ENCODE measurements at regions not wholly inside any gene's neighbourhood (a gene's known extent, or its start where the extent isn't known, plus 50 kb on each side); places are given as distances from the start of the nearest gene placed in this dataset.

DNA sequence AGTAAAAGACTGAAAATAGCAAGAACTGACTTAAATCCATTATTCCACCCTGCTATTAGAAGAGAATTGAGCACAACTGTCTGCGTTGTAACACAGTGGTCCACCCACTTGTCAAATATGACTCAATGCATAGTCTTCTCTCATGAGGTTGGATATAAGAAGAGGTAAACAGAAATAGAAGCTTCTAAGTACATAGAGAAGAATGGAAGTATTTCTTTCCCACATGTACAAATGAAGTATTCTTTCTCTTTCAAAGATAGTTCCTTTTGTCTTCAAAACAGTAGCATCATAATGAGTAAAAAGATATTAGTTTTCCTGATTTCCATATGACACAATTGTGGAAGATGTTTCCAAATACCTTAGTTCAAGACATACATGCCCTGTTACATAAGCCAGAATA lies 348.6 kb upstream of the CCDC54 start:
- TF ChIP-seq, protein P1, sequence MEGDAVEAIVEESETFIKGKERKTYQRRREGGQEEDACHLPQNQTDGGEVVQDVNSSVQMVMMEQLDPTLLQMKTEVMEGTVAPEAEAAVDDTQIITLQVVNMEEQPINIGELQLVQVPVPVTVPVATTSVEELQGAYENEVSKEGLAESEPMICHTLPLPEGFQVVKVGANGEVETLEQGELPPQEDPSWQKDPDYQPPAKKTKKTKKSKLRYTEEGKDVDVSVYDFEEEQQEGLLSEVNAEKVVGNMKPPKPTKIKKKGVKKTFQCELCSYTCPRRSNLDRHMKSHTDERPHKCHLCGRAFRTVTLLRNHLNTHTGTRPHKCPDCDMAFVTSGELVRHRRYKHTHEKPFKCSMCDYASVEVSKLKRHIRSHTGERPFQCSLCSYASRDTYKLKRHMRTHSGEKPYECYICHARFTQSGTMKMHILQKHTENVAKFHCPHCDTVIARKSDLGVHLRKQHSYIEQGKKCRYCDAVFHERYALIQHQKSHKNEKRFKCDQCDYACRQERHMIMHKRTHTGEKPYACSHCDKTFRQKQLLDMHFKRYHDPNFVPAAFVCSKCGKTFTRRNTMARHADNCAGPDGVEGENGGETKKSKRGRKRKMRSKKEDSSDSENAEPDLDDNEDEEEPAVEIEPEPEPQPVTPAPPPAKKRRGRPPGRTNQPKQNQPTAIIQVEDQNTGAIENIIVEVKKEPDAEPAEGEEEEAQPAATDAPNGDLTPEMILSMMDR (IDR thresholded peaks at IDR 0.05) = no peak
- TF ChIP-seq POLR2A (IDR thresholded peaks at IDR 0.05) = no peak
- TF ChIP-seq POLR2AphosphoS5 (IDR thresholded peaks at IDR 0.05) = no peak
- no peak for TF ChIP-seq EP300 (IDR thresholded peaks at IDR 0.05; ENCODE audit: low read depth)

Data from transverse colon (tissue), 4 donors.